ENCODE measurements at regions not wholly inside any gene's neighbourhood (a gene's known extent, or its start where the extent isn't known, plus 50 kb on each side); places are given as distances from the start of the nearest gene placed in this dataset.

GRCh38 chr2:118505436-118505835 lies 342.0 kb downstream of the EN1 start:
- no peak for TF ChIP-seq ATF1 (CRISPR knock-in tag; IDR thresholded peaks at IDR 0.05)
- no peak for TF ChIP-seq ATF1 (tag; IDR thresholded peaks at IDR 0.05)
- no peak for TF ChIP-seq CTCF (IDR thresholded peaks at IDR 0.05 in 2 of 3, conservative IDR thresholded peaks at IDR 0.05 in 1 of 3; ENCODE audit: insufficient read depth in 2 of 3, low read depth in 1 of 3, low read length in 3 of 3)
- no peak for TF ChIP-seq NFIC (IDR thresholded peaks at IDR 0.05)
- no peak for TF ChIP-seq NCOR1 (IDR thresholded peaks at IDR 0.05)

Data from K562 (cell line).